ENCODE measurements at regions not wholly inside any gene's neighbourhood (a gene's known extent, or its start where the extent isn't known, plus 50 kb on each side); places are given as distances from the start of the nearest gene placed in this dataset.
A peak's percentile ranks its signal among the peaks of the same experiment; 100 is the strongest.
"Not testable (repeated sequence)": the region's sequence is repeated elsewhere in the genome, so short reads cannot be mapped to it uniquely, and the experiment has no call there.

DNA sequence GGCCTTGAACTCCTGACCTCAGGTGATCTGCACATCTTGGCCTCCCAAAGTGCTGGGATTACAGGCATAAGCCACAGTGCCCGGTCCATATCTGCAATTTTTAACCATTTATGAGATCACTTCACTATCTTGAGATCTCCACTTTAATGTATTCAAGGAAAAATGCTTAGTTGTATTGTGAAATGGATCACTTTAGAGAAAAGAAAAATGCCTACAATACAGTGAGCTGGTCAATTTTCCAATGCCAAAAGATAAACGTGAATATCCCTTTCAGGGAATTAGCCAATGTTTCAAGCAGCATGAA lies 82.8 kb upstream of the ZNF217 start:
- Mint-ChIP-seq H3K9me3 (no peaks in the 10 kb centered on the region), H3K4me1 (ENCODE audit: low read depth) (peaks cover 26% of the 10 kb centered on the region), H3K27ac (no peak overlapping the region), H3K27me3 (ENCODE audit: low read depth) (no peaks in the 10 kb centered on the region), H3K4me3 (ENCODE audit: low read depth) (no peak overlapping the region), H3K36me3 (ENCODE audit: low read depth) (no peaks in the 10 kb centered on the region)
- no peak for DNase-seq (ENCODE audit: low spot score)
- intact Hi-C loops (cut with micrococcal nuclease), result no loop called here

DNA sequence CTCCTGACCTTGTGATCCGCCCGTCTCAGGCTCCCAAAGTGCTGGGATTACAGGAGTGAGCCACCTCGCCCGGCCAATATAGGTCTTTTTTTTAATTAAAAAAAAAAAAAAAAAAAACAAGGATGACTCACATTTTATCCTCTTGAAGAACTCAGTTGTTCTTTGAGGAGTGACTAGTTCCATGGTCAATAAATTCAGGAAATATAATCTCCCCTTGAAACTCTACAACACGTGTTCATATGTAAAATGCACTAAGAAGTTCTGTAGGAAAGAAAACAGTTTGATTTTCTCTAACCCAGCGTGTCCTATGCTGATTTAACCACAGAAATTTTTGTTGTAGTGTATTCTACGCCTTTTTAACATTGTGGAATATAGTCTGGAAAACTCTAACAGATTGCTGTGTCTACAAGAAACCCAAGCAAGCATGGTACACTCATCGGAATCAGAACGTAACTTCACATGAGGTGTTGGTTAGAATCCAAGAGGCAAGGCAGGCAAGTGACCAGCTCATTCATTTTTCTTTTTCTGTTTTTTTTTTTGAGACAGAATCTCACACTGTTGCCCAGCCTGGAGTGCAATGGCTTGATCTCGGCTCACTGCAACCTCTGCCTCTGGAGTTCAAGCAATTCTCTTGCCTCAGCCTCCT lies 79.0 kb upstream of the ZNF217 start:
- no peak overlapping the region for H3K27ac Mint-ChIP-seq
- no peak overlapping the region for H3K4me3 Mint-ChIP-seq (ENCODE audit: low read depth)
- no peak for DNase-seq (ENCODE audit: low spot score)
- intact Hi-C loops (cut with micrococcal nuclease), result no loop called here
- H3K27me3 Mint-ChIP-seq (ENCODE audit: low read depth), result no peaks in the 10 kb centered on the region
- no peaks in the 10 kb centered on the region for H3K36me3 Mint-ChIP-seq (ENCODE audit: low read depth)
- H3K9me3 Mint-ChIP-seq, result no peaks in the 10 kb centered on the region
- H3K4me1 Mint-ChIP-seq (ENCODE audit: low read depth), result no peaks in the 10 kb centered on the region

DNA sequence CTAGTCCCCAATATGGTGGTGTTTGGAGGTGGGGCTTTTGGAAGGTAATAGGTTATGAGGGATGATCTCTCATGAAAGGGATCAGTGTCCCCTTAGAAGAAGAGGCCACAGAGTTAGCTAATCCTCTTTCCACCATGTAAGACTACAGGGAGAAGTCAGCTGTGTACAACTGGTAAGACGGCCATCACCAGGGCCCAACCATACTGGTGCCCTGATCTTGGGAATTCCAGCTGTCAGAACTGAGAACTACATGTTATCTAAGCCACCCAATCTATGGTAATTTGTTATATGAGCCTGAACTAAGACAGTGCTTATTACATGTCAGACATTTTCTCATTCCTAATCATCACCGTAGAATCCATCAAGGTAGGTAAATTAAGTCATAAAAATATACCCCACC lies 77.7 kb upstream of the ZNF217 start:
- Mint-ChIP-seq H3K36me3 (ENCODE audit: low read depth) (no peaks in the 10 kb centered on the region), H3K9me3 (no peaks in the 10 kb centered on the region), H3K27ac (no peak overlapping the region), H3K27me3 (ENCODE audit: low read depth) (no peaks in the 10 kb centered on the region), H3K4me1 (ENCODE audit: low read depth) (no peaks in the 10 kb centered on the region), H3K4me3 (ENCODE audit: low read depth) (no peak overlapping the region)
- no peak for DNase-seq (ENCODE audit: low spot score)
- intact Hi-C loops (cut with micrococcal nuclease), result no loop called here

DNA sequence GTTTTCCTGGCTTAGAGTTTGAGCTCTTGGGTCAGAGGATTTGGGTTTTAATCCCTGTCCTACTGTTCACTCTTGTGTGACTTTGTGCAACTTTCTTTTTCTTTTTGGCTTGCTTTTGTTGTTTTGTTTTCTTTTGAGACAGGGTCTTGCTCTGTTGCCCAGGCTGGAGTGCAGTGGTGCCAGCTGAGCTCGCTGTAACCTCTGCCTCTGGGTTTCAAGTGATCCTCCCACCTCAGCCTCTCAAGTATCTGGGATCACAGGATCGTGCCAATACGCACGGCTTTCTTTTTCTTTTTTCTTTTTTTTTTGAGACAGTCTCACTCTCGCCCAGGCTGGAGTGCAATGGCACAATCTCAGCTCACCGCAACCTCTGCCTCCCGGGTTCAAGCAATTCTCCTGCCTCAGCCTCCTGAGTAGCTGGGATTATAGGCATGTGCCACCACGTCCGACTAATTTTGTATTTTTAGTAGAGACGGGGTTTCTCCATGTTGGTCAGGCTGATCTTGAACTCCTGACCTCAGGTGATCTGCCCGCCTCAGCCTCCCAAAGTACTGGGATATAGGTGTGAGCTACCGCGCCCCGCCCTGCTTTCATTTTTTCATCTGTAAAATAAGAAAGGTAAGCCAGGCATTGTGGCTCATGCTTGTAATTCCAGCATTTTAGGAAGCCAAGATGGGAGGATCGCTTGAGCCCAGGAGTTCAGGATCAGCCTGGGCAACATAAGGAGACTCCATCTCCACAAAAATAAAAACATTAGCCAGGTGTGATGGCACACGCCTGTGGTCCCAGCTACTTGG lies 76.1 kb upstream of the ZNF217 start:
- H3K27me3 Mint-ChIP-seq (ENCODE audit: low read depth); H3K4me1 Mint-ChIP-seq (ENCODE audit: low read depth); intact Hi-C loops (cut with micrococcal nuclease); H3K9me3 Mint-ChIP-seq; H3K4me3 Mint-ChIP-seq (ENCODE audit: low read depth); H3K27ac Mint-ChIP-seq; H3K36me3 Mint-ChIP-seq (ENCODE audit: low read depth); DNase-seq (ENCODE audit: low spot score): not testable (repeated sequence)

DNA sequence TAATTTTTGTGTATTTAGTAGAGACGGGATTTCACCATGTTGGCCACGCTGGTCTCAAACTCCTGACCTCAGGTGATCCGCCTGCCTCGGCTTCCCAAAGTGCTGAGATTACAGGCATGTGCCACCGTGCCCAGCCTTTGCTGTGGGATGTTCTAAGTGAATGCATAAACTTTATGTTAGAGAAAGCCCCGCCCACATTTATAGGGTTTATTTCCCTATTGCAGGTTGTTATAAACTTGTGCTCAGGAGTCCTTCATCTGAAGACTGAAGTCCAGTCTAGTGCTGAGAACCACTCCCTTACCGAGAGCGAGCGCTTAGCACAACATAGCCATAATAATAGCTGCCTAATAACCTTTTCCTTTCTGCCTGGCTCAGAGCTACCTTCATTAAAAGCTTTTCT lies 75.4 kb upstream of the ZNF217 start:
- Mint-ChIP-seq H3K36me3 (ENCODE audit: low read depth) (no peaks in the 10 kb centered on the region), H3K27me3 (ENCODE audit: low read depth) (no peaks in the 10 kb centered on the region), H3K27ac (no peak overlapping the region), H3K9me3 (no peaks in the 10 kb centered on the region), H3K4me1 (ENCODE audit: low read depth) (no peaks in the 10 kb centered on the region), H3K4me3 (ENCODE audit: low read depth) (no peak overlapping the region)
- no peak for DNase-seq (ENCODE audit: low spot score)
- intact Hi-C loops (cut with micrococcal nuclease), result no loop called here

DNA sequence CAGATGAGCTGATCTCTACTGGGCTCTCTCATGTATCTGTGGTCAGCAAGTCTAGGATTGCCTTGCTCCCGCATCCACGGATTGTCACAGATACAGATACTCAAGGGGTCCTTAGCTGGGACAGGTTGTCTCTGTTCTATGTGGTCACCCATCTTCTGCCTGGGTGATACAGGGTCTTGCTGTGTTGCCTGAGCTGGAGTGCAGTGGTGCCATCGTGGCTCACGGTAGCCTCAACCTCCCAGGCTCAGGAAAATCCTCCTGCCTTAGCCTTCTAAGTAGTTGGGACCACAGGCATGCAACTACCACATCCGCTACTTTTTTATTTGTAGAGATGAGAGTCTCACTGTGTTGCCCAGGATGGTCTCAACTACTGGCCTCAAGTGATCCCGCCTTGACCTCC lies 72.5 kb upstream of the ZNF217 start:
- peaks cover 12% of the 10 kb centered on the region for H3K4me1 Mint-ChIP-seq (ENCODE audit: low read depth)
- no peak overlapping the region for H3K27ac Mint-ChIP-seq
- H3K9me3 Mint-ChIP-seq, result no peaks in the 10 kb centered on the region
- H3K27me3 Mint-ChIP-seq (ENCODE audit: low read depth), result no peaks in the 10 kb centered on the region
- no peak for DNase-seq (ENCODE audit: low spot score)
- intact Hi-C loops (cut with micrococcal nuclease), result no loop called here
- H3K36me3 Mint-ChIP-seq (ENCODE audit: low read depth), result no peaks in the 10 kb centered on the region
- no peak overlapping the region for H3K4me3 Mint-ChIP-seq (ENCODE audit: low read depth)

DNA sequence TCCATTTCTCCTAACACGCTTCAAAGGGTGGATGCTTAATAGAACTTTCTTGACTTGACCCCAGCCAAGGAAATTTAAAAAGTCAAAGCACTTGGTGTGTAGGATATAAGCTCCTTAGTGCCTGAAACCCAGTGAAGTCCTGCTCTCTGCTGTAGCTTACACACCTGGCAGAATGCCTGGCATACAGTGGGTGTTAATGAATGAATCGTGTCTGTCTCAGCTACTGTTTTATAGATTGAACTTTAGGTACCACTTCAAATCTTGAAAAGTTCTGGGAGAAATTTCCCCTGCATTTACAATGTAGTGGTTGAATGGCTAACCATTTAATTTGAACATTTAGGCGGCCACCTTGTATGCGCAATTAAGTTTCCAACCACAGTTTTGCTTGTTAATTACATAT lies 70.5 kb upstream of the ZNF217 start:
- DNase-seq (ENCODE audit: low spot score), result no peak
- no peaks in the 10 kb centered on the region for H3K36me3 Mint-ChIP-seq (ENCODE audit: low read depth)
- H3K9me3 Mint-ChIP-seq, result no peaks in the 10 kb centered on the region
- H3K27ac Mint-ChIP-seq, result no peak overlapping the region
- intact Hi-C loops (cut with micrococcal nuclease), result no loop called here
- peaks cover 24% of the 10 kb centered on the region for H3K4me1 Mint-ChIP-seq (ENCODE audit: low read depth)
- H3K4me3 Mint-ChIP-seq (ENCODE audit: low read depth), result no peak overlapping the region
- H3K27me3 Mint-ChIP-seq (ENCODE audit: low read depth), result no peaks in the 10 kb centered on the region

DNA sequence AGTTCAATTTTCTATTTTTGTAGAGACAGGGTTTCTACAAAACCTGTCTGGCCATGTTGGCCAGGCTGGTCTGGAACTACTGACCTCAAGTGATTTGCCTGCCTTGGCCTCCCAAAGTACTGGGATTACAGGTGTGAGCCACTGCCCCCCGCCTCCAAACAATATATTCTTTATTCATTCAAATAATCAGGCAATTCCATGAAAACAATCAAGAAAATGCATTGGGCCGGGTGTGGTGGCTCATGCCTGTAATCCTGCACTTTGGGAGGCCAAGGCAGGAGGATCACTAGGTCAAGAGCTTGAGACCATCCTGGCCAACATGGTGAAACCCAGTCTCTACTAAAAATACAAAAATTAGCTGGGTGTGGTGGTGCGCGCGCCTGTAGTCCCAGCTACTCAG lies 69.9 kb upstream of the ZNF217 start:
- H3K9me3 Mint-ChIP-seq; H3K4me3 Mint-ChIP-seq (ENCODE audit: low read depth); intact Hi-C loops (cut with micrococcal nuclease); H3K27me3 Mint-ChIP-seq (ENCODE audit: low read depth); H3K36me3 Mint-ChIP-seq (ENCODE audit: low read depth); H3K27ac Mint-ChIP-seq; DNase-seq (ENCODE audit: low spot score): not testable (repeated sequence)
- peaks cover 26% of the 10 kb centered on the region for H3K4me1 Mint-ChIP-seq (ENCODE audit: low read depth)

DNA sequence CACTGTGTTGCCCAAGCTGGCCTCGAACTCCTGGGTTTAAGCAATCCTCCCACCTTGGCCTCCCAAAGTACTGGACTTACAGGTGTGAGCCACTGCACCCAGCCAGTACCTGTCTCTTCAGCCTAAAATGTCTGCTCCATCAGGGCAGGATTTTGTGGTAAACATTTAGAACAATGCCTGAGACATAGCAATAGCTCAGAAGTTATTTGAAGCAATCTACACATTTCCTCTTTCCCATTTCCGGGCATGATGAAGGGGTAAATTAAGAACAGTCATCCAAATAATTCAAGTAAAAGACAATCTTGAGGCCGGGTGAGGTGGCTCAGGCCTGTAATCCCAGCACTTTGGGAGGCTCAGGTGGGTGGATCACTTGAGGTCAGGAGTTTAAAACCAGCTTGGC lies 69.0 kb upstream of the ZNF217 start:
- H3K4me1 Mint-ChIP-seq (ENCODE audit: low read depth), result peaks cover 34% of the 10 kb centered on the region
- peak overlapping the region; percentile 52 for H3K27ac Mint-ChIP-seq
- no peaks in the 10 kb centered on the region for H3K36me3 Mint-ChIP-seq (ENCODE audit: low read depth)
- no peaks in the 10 kb centered on the region for H3K27me3 Mint-ChIP-seq (ENCODE audit: low read depth)
- no peak overlapping the region for H3K4me3 Mint-ChIP-seq (ENCODE audit: low read depth)
- intact Hi-C loops (cut with micrococcal nuclease), result no loop called here
- DNase-seq (ENCODE audit: low spot score), result no peak
- H3K9me3 Mint-ChIP-seq, result no peaks in the 10 kb centered on the region

DNA sequence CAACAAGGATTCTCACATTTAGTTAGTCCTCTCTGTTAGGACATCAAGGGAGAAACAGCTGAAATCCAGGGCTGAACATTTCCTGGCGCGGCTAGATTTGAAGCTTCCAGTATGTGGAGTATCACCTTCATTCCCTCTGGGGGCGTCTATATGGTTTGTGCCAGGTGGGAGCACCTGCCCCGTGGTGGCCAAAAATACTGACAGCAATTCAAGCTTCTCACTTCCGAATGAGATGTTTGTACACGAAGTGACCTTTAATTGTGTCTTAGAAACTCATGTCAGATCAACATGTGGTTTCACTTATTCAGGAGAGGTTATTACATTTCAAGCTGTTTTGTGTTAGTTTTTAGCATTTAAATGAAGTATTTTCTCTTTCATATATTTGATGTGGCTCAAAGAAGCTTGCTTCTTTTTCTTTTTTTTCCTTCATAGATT lies 67.3 kb upstream of the ZNF217 start:
- peak overlapping the region; percentile 84 for H3K27ac Mint-ChIP-seq
- H3K27me3 Mint-ChIP-seq (ENCODE audit: low read depth), result no peaks in the 10 kb centered on the region
- intact Hi-C loops (cut with micrococcal nuclease), result loop anchor here (1.0 to 2.0 kb wide), 3 partner anchors 25 to 90 kb away; no protein-coding TSS in a partner anchor
- DNase-seq (ENCODE audit: low spot score), result no peak
- H3K9me3 Mint-ChIP-seq, result no peaks in the 10 kb centered on the region
- no peaks in the 10 kb centered on the region for H3K36me3 Mint-ChIP-seq (ENCODE audit: low read depth)
- H3K4me1 Mint-ChIP-seq (ENCODE audit: low read depth), result peaks cover 51% of the 10 kb centered on the region
- peak overlapping the region; percentile 77 for H3K4me3 Mint-ChIP-seq (ENCODE audit: low read depth)

DNA sequence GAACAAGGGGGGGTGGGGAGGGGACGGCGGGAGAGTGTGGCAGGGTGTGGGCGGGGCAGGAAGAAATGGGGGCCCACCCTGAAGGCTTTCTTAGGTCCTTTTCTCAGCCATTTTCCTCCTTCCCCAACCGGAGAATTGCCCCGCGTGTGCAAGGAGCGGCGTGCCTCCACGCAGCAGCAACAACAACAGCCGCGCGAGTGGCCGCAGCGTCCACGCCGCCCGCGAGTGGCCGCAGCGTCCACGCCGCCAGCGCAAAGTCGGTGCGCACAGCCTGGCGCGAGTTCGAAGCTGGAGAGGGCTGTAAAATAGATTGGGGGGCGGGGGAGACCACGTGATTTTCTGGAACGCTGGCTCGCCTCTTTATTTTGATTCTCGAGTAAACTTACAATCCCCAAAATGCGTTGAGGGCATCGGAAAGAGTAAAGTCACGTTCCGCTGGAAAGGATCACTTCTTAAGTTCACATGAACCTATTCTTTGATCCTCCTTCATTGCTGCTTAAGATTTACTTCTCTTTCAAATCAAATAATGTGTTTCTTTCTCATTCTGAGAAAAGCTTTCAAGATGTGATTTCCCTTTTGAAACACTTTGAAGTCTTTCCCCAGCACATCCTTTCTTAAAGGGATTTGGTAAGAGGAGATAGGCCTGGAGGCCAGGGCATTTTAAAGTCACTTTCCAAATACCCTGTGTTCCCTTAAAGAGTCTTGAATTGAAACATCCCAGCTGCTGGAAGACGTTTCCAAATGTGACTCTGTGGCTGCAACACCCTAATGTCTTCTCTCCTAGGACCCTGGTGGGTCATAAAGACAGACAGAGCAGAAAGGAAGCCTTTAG lies 66.7 kb upstream of the ZNF217 start:
- H3K9me3 Mint-ChIP-seq, result no peaks in the 10 kb centered on the region
- no peak for DNase-seq (ENCODE audit: low spot score)

DNA sequence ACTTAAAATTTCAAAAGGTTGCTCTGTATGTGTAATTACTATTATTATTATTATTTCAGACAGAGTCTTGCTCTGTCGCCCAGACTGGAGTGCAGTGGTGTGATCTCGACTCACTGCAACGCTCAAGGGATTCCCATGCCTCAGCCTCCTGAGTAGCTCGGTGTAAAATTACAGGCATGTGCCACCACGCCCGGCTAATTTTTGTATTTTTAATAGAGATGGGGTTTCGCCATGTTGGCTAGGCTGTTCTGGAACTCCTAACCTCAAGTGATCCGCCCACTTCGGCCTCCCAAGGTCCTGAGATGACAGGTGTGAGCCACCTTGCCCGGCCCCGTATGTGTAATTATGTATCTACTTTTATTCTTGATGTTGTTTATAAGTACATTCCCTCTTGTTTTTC lies 65.3 kb upstream of the ZNF217 start:
- Mint-ChIP-seq H3K4me1 (ENCODE audit: low read depth) (peaks cover 60% of the 10 kb centered on the region), H3K9me3 (no peaks in the 10 kb centered on the region), H3K27me3 (ENCODE audit: low read depth) (no peaks in the 10 kb centered on the region), H3K27ac (no peak overlapping the region), H3K36me3 (ENCODE audit: low read depth) (no peaks in the 10 kb centered on the region), H3K4me3 (ENCODE audit: low read depth) (no peak overlapping the region)
- intact Hi-C loops (cut with micrococcal nuclease), result loop anchor here (5.0 to 10.0 kb wide), 2 partner anchors 37 to 186 kb away; no protein-coding TSS in a partner anchor
- no peak for DNase-seq (ENCODE audit: low spot score)

More for the DNA sequence above, 66.7 kb upstream of the ZNF217 start:
- intact Hi-C loops (cut with micrococcal nuclease), result loop anchor here (2.0 kb wide), 1 partner anchor 91 kb away; no protein-coding TSS in a partner anchor
- Mint-ChIP-seq H3K36me3 (ENCODE audit: low read depth) (no peaks in the 10 kb centered on the region), H3K4me3 (ENCODE audit: low read depth) (peak overlapping the region; percentile 77), H3K27me3 (ENCODE audit: low read depth) (no peaks in the 10 kb centered on the region), H3K27ac (peak overlapping the region; percentile 84), H3K4me1 (ENCODE audit: low read depth) (peaks cover 55% of the 10 kb centered on the region)

DNA sequence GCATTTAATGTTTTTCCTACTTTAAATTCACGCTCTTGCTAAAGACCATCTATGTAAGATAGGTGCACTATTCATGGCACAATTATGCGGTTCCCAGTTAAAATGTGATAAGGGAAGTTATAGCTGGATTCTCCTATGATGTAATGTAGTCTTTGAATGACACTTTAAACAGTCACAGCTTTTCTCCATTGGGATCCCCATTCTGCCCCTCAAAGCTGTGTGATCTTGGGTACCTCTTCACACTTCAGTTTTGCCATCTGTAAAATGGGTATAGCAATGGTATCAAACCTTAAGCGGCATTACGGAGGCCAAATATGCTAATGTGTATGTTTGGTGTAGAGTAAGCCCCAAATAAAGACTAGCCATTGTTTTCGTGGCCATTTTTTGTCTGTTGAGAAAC lies 64.7 kb upstream of the ZNF217 start:
- Mint-ChIP-seq H3K9me3 (no peaks in the 10 kb centered on the region), H3K27me3 (ENCODE audit: low read depth) (no peaks in the 10 kb centered on the region), H3K27ac (peak overlapping the region; percentile 35), H3K4me3 (ENCODE audit: low read depth) (peak overlapping the region; percentile 23), H3K4me1 (ENCODE audit: low read depth) (peaks cover 62% of the 10 kb centered on the region), H3K36me3 (ENCODE audit: low read depth) (no peaks in the 10 kb centered on the region)
- intact Hi-C loops (cut with micrococcal nuclease), result loop anchor here (5.0 to 10.0 kb wide), 2 partner anchors 36 to 186 kb away; no protein-coding TSS in a partner anchor
- DNase-seq (ENCODE audit: low spot score), result no peak
